Activated CD8-positive, alpha-beta T cell treated with anti-CD3 and anti-CD28 coated beads, Interleukin-2, amount 10 ng/mL, durations not matched to agents 7 days and 5 days (primary cell): ENCODE measurements at regions not wholly inside any gene's neighbourhood (a gene's known extent, or its start where the extent isn't known, plus 50 kb on each side); places are given as distances from the start of the nearest gene placed in this dataset.

Source experiments
- ATAC-seq: fragments of 150-1000 bp; cut with Tn5 transposase; one replicate; pipeline ENCODE4 v1.10.0; 2021; ENCODE audit warnings: moderate library complexity
- CTCF ChIA-PET: fragments of 350-600 bp; sonication (Branson Sonifier 250); formaldehyde crosslinking; loops from one replicate; lab custom pipeline; 2021; ENCODE audit warnings: antibody characterized with exemption; lab: Charles Lee
- POLR2A ChIA-PET: fragments of 350-600 bp; sonication (Branson Sonifier 250); formaldehyde crosslinking; loops from one replicate; lab custom pipeline; 2021; ENCODE audit warnings: antibody characterized with exemption; lab: Charles Lee
- DNase-seq: peaks from one replicate; pipeline ENCODE4 v3.0.0-alpha.2; 2020
- H3K27ac Mint-ChIP-seq: one replicate; pipeline ENCODE4 v1.8.0; 2021; ENCODE audit warnings: mild to moderate bottlenecking, mixed read lengths
- H3K27me3 Mint-ChIP-seq: one replicate; pipeline ENCODE4 v1.8.0; 2021; ENCODE audit warnings: low read depth, mixed read lengths
- H3K36me3 Mint-ChIP-seq: one replicate; pipeline ENCODE4 v1.8.0; 2021; ENCODE audit warnings: low read depth, mixed read lengths
- H3K4me1 Mint-ChIP-seq: one replicate; pipeline ENCODE4 v1.8.0; 2021; ENCODE audit warnings: low read depth, mixed read lengths
- H3K4me3 Mint-ChIP-seq: one replicate; pipeline ENCODE4 v1.8.0; 2021; ENCODE audit warnings: mild to moderate bottlenecking, mixed read lengths
- H3K9me3 Mint-ChIP-seq: one replicate; pipeline ENCODE4 v1.8.0; 2022; ENCODE audit warnings: mixed read lengths; ENCODE audit not compliant: insufficient read depth

- ChIA-PET CTCF (no interaction called here), POLR2A (no interaction called here)
- no peak for ATAC-seq
- Mint-ChIP-seq H3K36me3 (no peaks in the 10 kb centered on the region), H3K4me1 (no peaks in the 10 kb centered on the region), H3K27ac (no peak overlapping the region), H3K27me3 (peaks cover 2% of the 10 kb centered on the region), H3K9me3 (no peaks in the 10 kb centered on the region), H3K4me3 (no peak overlapping the region)
- DNase-seq = no peak
Observed at GRCh38 chr1:18010945-18011344, 96.7 kb upstream of the IGSF21 start.

GRCh38 chr1:18011703-18012102 is 95.9 kb upstream of the IGSF21 start:
- H3K4me1 Mint-ChIP-seq = no peaks in the 10 kb centered on the region
- ATAC-seq = no peak
- peaks cover 2% of the 10 kb centered on the region for H3K27me3 Mint-ChIP-seq
- H3K4me3 Mint-ChIP-seq = no peak overlapping the region
- DNase-seq = no peak
- ChIA-PET POLR2A (no interaction called here), CTCF (no interaction called here)
- H3K36me3 Mint-ChIP-seq = no peaks in the 10 kb centered on the region
- H3K27ac Mint-ChIP-seq = no peak overlapping the region
- no peaks in the 10 kb centered on the region for H3K9me3 Mint-ChIP-seq

DNA sequence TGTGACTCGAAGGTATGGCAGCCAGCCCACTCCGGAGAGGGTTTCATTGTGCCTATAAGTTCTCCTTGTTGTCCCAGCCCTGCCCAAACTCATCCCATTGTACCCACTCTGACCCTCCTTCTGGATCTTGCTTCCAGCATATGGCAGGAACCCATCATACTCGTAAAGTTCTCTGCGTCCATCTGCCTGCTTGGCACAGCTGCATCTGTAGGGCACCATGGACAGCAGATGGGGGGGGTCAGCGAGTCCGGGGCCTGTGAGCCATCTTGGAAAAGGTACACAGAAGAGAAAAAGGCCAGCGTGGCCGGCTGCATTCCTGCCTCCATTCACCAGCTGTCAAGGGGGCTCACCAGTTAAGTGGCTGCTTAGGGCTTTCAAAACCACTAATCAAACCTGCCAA is 94.9 kb upstream of the IGSF21 start:
- Mint-ChIP-seq H3K4me3 (no peak overlapping the region), H3K27ac (no peak overlapping the region), H3K4me1 (no peaks in the 10 kb centered on the region), H3K36me3 (no peaks in the 10 kb centered on the region), H3K9me3 (no peaks in the 10 kb centered on the region), H3K27me3 (peaks cover 2% of the 10 kb centered on the region)
- DNase-seq (no peak), ATAC-seq (no peak)
- ChIA-PET POLR2A (no interaction called here), CTCF (no interaction called here)

DNA sequence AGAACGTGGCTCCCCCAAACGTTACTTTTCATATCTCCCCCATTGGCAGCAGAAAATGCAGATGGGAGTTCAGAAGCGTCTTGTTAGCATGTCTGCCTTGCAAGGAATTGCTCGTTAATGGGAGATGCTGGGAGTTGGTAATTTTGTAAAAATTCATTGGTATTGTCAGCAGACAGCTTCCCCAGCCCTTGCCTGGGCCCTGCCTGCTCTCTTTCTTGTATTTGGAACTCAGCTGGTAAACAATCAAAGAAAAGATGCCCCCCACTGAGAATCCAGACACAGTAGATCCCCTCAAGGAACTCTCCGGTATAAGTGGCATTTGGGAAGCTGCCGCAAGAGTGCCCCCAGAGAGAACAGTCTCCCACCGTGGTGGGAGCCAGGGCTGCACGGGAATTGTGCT is 94.4 kb upstream of the IGSF21 start:
- Mint-ChIP-seq H3K4me1 (no peaks in the 10 kb centered on the region), H3K9me3 (no peaks in the 10 kb centered on the region), H3K27me3 (peaks cover 2% of the 10 kb centered on the region), H3K36me3 (no peaks in the 10 kb centered on the region), H3K27ac (no peak overlapping the region), H3K4me3 (no peak overlapping the region)
- ChIA-PET CTCF (no interaction called here), POLR2A (no interaction called here)
- DNase-seq = no peak
- ATAC-seq = no peak

DNA sequence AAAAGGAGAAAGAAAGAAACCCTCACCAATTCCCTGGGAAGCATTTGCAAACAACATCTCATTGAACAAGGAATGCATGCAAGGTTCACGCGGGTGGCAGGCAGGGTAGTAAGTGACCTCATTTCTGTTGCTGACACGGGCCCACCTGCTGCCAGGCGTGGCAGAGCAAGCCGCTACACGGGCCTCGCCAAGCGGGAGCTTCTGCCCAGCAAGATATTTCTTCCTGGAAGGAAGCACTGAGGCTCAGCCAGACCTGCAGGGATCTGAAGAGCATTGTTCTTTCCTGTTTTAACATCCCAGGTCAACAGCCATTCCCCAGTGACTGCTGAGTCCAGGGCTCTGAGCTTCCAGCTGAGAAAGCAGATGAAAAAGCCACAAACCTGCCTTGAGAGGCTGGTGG is 91.9 kb upstream of the IGSF21 start:
- Mint-ChIP-seq H3K36me3 (no peaks in the 10 kb centered on the region), H3K4me1 (no peaks in the 10 kb centered on the region), H3K4me3 (no peak overlapping the region), H3K9me3 (no peaks in the 10 kb centered on the region), H3K27me3 (no peaks in the 10 kb centered on the region), H3K27ac (no peak overlapping the region)
- CTCF ChIA-PET = no interaction called here
- no peak for ATAC-seq
- POLR2A ChIA-PET = no interaction called here
- no peak for DNase-seq

GRCh38 chr1:18018366-18018765 is 89.2 kb upstream of the IGSF21 start:
- Mint-ChIP-seq H3K9me3 (no peaks in the 10 kb centered on the region), H3K36me3 (no peaks in the 10 kb centered on the region), H3K4me3 (no peak overlapping the region), H3K4me1 (no peaks in the 10 kb centered on the region), H3K27me3 (no peaks in the 10 kb centered on the region), H3K27ac (no peak overlapping the region)
- ChIA-PET POLR2A (no interaction called here), CTCF (no interaction called here)
- DNase-seq (no peak), ATAC-seq (no peak)

DNA sequence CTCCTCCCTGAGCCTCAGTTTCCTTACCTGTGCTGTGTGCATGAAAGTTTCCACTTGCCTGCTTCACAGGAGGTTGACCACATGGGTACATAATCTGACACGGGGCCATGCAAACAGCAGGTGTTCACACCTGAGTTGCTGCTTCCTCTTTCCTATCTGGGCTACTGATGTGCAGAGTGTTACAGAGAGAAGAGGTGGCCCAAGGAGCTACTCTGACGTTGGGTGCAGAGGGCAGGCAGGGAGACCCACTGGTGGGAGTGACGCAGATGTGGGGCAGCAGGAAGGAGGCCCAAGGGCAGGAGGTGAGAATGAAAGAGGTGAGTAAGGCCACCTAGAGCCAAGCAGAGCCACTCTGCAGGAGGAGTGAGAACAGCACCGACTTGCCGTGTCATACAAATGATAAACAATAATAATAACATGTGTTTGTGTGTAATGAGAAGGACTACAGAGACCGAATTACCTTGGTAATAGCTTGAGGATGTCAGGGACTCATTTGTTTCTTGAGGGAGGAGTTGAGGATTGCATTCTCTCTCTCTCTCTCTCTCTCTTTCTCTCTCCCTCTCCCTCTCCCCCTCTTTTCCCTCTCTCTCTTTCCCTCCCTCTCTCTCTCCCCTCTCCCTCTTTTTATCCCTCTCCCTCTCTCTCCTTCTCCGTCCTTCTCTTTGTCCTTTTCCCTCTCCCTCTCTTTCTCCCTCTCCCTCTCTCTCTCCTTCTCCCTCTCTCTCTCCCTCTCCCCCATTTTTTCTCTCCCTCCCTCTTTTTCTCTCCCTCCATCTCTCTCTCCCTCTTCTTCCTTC is 87.4 kb upstream of the IGSF21 start:
- ATAC-seq = no peak
- Mint-ChIP-seq H3K27ac (no peak overlapping the region), H3K27me3 (no peaks in the 10 kb centered on the region), H3K4me1 (no peaks in the 10 kb centered on the region), H3K4me3 (no peak overlapping the region), H3K9me3 (no peaks in the 10 kb centered on the region), H3K36me3 (no peaks in the 10 kb centered on the region)
- CTCF ChIA-PET = no interaction called here
- POLR2A ChIA-PET = no interaction called here
- DNase-seq = no peak

GRCh38 chr1:18021242-18021641 is 86.4 kb upstream of the IGSF21 start:
- Mint-ChIP-seq H3K27ac (no peak overlapping the region), H3K9me3 (no peaks in the 10 kb centered on the region), H3K4me3 (no peak overlapping the region), H3K36me3 (no peaks in the 10 kb centered on the region), H3K27me3 (no peaks in the 10 kb centered on the region), H3K4me1 (no peaks in the 10 kb centered on the region)
- POLR2A ChIA-PET = no interaction called here
- no peak for ATAC-seq
- CTCF ChIA-PET = no interaction called here
- DNase-seq = no peak

- no peak overlapping the region for H3K4me3 Mint-ChIP-seq
- H3K9me3 Mint-ChIP-seq = no peaks in the 10 kb centered on the region
- POLR2A ChIA-PET = no interaction called here
- H3K36me3 Mint-ChIP-seq = no peaks in the 10 kb centered on the region
- no peaks in the 10 kb centered on the region for H3K4me1 Mint-ChIP-seq
- CTCF ChIA-PET = no interaction called here
- DNase-seq = no peak
- no peak overlapping the region for H3K27ac Mint-ChIP-seq
- no peak for ATAC-seq
- H3K27me3 Mint-ChIP-seq = peaks cover 4% of the 10 kb centered on the region
Observed at GRCh38 chr1:18032172-18032859, 75.3 kb upstream of the IGSF21 start.

GRCh38 chr1:18035145-18035544 is 72.5 kb upstream of the IGSF21 start:
- Mint-ChIP-seq H3K9me3 (no peaks in the 10 kb centered on the region), H3K27me3 (peaks cover 4% of the 10 kb centered on the region), H3K36me3 (no peaks in the 10 kb centered on the region), H3K27ac (no peak overlapping the region), H3K4me1 (no peaks in the 10 kb centered on the region), H3K4me3 (no peak overlapping the region)
- no peak for ATAC-seq
- no peak for DNase-seq
- POLR2A ChIA-PET = no interaction called here
- CTCF ChIA-PET = no interaction called here

- no peak for ATAC-seq
- no peak overlapping the region for H3K27ac Mint-ChIP-seq
- ChIA-PET POLR2A (no interaction called here), CTCF (no interaction called here)
- no peaks in the 10 kb centered on the region for H3K36me3 Mint-ChIP-seq
- no peak for DNase-seq
- no peaks in the 10 kb centered on the region for H3K9me3 Mint-ChIP-seq
- no peaks in the 10 kb centered on the region for H3K4me1 Mint-ChIP-seq
- H3K27me3 Mint-ChIP-seq = peaks cover 4% of the 10 kb centered on the region
- H3K4me3 Mint-ChIP-seq = no peak overlapping the region
Observed at GRCh38 chr1:18037651-18038050, 69.9 kb upstream of the IGSF21 start.

DNA sequence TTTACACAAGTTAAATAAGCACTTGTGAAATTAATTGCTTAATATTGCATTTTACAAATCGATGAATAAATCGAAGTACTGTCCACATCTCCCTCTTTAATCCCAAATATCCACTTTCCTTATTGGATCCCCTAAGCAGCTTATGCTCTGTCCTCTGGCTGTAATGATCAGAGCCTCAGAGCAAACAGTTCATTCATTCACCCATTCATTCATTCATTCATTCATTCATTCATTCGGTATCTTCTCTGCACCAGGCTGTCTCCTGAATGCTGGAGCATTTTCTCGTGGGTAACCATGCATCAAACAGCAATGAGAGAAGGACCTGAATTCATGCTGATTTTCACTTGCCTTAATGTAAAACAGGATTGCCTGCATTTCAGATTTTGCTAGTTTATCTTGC is 69.5 kb upstream of the IGSF21 start:
- POLR2A ChIA-PET = no interaction called here
- H3K4me1 Mint-ChIP-seq = no peaks in the 10 kb centered on the region
- CTCF ChIA-PET = no interaction called here
- H3K9me3 Mint-ChIP-seq = no peaks in the 10 kb centered on the region
- peaks cover under 1% of the 10 kb centered on the region for H3K27me3 Mint-ChIP-seq
- H3K27ac Mint-ChIP-seq = no peak overlapping the region
- H3K4me3 Mint-ChIP-seq = no peak overlapping the region
- DNase-seq (no peak), ATAC-seq (no peak)
- no peaks in the 10 kb centered on the region for H3K36me3 Mint-ChIP-seq
